ENCODE measurements at regions not wholly inside any gene's neighbourhood (a gene's known extent, or its start where the extent isn't known, plus 50 kb on each side); places are given as distances from the start of the nearest gene placed in this dataset.

DNA sequence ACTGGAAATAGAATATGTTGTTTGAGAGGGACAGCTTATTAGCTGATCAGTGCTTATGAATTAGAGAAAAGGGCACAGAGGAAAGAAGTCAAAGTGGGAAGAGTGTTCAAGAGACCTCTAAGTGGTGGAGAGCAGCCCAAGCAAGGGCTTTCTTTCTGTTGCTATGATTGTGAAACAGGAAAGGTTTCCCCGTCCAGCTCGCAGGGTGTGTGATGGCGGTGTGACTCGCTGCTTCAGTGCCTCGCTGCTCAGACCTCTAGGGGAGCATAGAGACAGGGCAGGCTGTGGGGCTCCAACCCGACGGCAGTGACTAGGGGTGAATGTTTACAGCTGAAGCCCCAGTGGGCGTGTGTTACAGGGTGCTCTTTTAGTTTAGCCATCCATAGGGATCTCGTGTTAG, 166.5 kb upstream of the COPS8 start:
- TF ChIP-seq CTCF (IDR thresholded peaks at IDR 0.05), result no peak
- TF ChIP-seq POLR2A (IDR thresholded peaks at IDR 0.05), result no peak

Measured in body of pancreas (tissue), 4 donors.